ENCODE measurements at regions not wholly inside any gene's neighbourhood (a gene's known extent, or its start where the extent isn't known, plus 50 kb on each side); places are given as distances from the start of the nearest gene placed in this dataset.

- H3K4me1 ChIP-seq = no peaks in the 10 kb centered on the region
- H3K4me3 ChIP-seq = no peak overlapping the region
- peak in 1 of 3 experiments; percentile 19 for TF ChIP-seq CTCF (IDR thresholded peaks at IDR 0.05)
- no peaks in the 10 kb centered on the region for H3K9me3 ChIP-seq
- intact Hi-C loops (cut with DNase I) = no loop called here
- no peak for DNase-seq (ENCODE audit: low spot score in 2 of 2)
- no peak overlapping the region for H3K27ac ChIP-seq
- no peaks in the 10 kb centered on the region for H3K27me3 ChIP-seq
- H3K36me3 ChIP-seq = no peaks in the 10 kb centered on the region
These were observed 56.2 kb upstream of the ATP8B1 start for GRCh38 chr18:57859314-57859713.

DNA sequence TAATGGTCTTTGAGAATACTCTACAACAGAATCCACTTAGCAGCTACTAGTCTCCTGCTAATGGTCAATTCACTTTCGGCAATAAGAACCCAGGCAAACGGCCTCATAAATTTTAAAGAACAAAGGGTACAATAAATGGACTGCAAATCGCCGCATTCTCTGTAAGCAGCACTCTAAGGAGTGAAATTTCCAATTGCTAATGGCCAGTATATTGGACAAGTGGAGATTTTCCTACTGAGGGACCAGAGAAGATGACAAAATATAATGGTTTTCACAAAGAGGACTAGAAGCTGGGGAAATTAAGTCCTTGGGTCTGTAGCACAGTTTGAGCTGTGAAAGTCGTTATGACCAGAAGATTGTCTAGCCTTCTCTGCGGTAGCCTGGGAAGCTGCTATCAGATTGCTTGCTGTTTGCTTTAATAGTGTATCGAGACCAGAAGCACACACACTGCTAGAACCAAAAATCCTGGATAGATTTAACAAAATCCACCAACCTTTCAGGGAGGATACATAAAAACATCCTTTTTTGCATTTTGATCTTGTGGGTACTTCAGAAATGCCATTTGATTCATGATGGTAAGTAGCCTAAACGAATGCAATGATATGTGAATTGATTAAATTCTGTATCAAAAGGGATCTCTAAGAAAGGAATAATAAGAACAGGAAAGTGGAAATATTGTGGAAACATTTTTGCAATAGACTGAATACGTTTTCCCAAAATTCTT, 53.6 kb upstream of the ATP8B1 start:
- intact Hi-C loops (cut with DNase I) = no loop called here

DNA sequence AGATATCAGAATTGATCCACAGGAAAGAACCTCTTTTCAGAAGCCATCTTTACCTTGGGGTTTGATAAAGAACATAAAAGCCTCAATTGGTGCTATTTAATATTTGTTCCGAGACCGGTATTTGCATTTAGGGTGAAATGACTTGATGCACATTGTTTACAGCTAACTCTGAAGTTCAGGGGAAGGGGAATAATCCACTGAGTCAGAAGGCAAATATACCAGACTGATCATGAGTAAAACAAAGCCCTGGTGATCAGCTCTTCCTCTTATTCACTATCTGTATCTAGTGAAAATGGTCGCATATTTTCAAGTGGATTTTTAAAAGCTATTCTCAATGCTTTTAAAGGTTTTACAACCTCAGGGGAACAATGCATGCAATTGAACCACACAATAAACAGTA, 53.0 kb upstream of the ATP8B1 start:
- Histone ChIP-seq H3K27ac (no peak overlapping the region), H3K9me3 (no peaks in the 10 kb centered on the region), H3K36me3 (no peaks in the 10 kb centered on the region), H3K4me3 (no peak overlapping the region), H3K4me1 (no peaks in the 10 kb centered on the region), H3K27me3 (no peaks in the 10 kb centered on the region)
- no peak for TF ChIP-seq CTCF (IDR thresholded peaks at IDR 0.05)
- DNase-seq (ENCODE audit: low spot score in 2 of 2) = no peak
- intact Hi-C loops (cut with DNase I) = no loop called here

More for the DNA sequence above, 53.6 kb upstream of the ATP8B1 start:
- Histone ChIP-seq H3K36me3 (no peaks in the 10 kb centered on the region), H3K4me3 (no peak overlapping the region), H3K9me3 (no peaks in the 10 kb centered on the region), H3K27ac (no peak overlapping the region), H3K27me3 (no peaks in the 10 kb centered on the region), H3K4me1 (no peaks in the 10 kb centered on the region)
- no peak for TF ChIP-seq CTCF (IDR thresholded peaks at IDR 0.05)
- DNase-seq (ENCODE audit: low spot score in 2 of 2) = no peak

DNA sequence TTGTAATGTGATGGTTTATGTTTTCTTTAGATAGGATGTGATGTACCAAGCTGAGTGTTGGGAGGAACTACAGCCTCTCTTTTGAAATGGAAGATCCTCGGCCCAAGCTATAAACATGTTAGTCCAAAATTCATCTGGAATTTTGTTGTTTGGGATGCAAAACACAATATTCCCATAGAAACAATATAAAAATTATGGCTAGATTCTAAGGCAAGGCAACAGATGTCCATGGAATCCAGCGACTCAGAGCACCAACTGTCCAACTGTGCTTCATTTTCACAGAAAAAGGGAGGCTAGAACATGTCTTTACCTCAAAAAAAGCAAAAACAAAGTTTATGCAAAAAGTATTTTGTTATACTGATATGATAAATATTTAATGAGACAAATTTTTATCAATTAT, 52.4 kb upstream of the ATP8B1 start:
- no peaks in the 10 kb centered on the region for H3K9me3 ChIP-seq
- no peak overlapping the region for H3K27ac ChIP-seq
- no peak for DNase-seq (ENCODE audit: low spot score in 2 of 2)
- H3K4me3 ChIP-seq = no peak overlapping the region
- H3K36me3 ChIP-seq = no peaks in the 10 kb centered on the region
- no peak for TF ChIP-seq CTCF (IDR thresholded peaks at IDR 0.05)
- H3K27me3 ChIP-seq = no peaks in the 10 kb centered on the region
- intact Hi-C loops (cut with DNase I) = no loop called here
- no peaks in the 10 kb centered on the region for H3K4me1 ChIP-seq

DNA sequence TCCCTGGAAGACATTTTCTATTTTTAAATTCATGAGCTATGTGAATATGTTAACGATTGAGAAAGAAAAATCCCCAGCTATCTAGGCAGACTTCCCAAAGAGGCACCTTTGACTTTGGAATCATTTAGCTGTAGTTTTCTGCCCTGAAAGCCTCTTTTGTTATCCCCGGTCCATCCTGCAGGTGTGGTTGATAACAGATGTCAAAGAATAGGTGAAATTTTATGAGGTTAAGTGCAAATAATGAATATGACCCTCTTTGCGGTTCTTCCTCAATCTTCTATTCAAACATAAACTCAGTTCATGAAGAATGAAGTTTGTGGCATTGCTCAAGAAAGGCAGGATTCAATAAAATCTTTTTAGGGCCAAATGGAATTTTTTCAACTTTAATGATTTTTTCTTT, 51.6 kb upstream of the ATP8B1 start:
- Histone ChIP-seq H3K4me3 (no peak overlapping the region), H3K36me3 (no peaks in the 10 kb centered on the region), H3K27me3 (no peaks in the 10 kb centered on the region), H3K9me3 (no peaks in the 10 kb centered on the region), H3K27ac (no peak overlapping the region), H3K4me1 (no peaks in the 10 kb centered on the region)
- no peak for TF ChIP-seq CTCF (IDR thresholded peaks at IDR 0.05)
- no peak for DNase-seq (ENCODE audit: low spot score in 2 of 2)
- intact Hi-C loops (cut with DNase I) = no loop called here

DNA sequence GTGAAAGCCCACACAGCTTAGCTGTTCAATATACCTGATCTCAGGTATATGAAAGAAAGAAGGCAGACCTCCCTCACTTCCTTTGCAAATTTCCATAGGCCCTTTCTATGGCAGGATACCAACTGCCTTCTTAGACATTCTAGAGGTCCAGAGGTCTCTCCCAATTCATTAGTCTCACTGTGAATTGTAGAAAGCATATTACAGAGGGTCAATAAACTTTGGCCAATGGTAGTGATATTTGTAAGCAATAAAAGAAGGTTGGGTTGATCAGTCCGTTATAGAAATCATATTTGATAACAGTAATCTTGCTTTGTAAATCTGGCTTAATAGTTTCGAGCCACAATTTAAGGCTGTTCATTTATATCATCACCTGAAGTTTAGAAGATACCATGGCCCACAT, 50.7 kb upstream of the ATP8B1 start:
- intact Hi-C loops (cut with DNase I) = no loop called here
- Histone ChIP-seq H3K9me3 (no peaks in the 10 kb centered on the region), H3K27ac (no peak overlapping the region), H3K27me3 (no peaks in the 10 kb centered on the region), H3K4me1 (no peaks in the 10 kb centered on the region), H3K36me3 (no peaks in the 10 kb centered on the region), H3K4me3 (no peak overlapping the region)
- no peak for TF ChIP-seq CTCF (IDR thresholded peaks at IDR 0.05)
- DNase-seq (ENCODE audit: low spot score in 2 of 2) = no peak
